Colonic mucosa (tissue), 4 donors: ENCODE measurements at regions not wholly inside any gene's neighbourhood (a gene's known extent, or its start where the extent isn't known, plus 50 kb on each side); places are given as distances from the start of the nearest gene placed in this dataset.

ENCODE experiments used
- DNase-seq: peaks from one replicate; pipeline ENCODE4 v3.0.0-alpha.2; 2020
- H3K27ac ChIP-seq: fragments of 200-600 bp; one replicate; pipeline ENCODE4 v1.8.0; 2021
- H3K27me3 ChIP-seq: fragments of 200-600 bp; one replicate; pipeline ENCODE4 v1.8.0; 2021
- H3K36me3 ChIP-seq: fragments of 200-600 bp; one replicate; pipeline ENCODE4 v1.8.0; 2021
- H3K4me1 ChIP-seq: fragments of 200-600 bp; one replicate; pipeline ENCODE4 v1.8.0; 2021; ENCODE audit warnings: mild to moderate bottlenecking
- H3K4me3 ChIP-seq: fragments of 200-600 bp; one replicate; pipeline ENCODE4 v1.8.0; 2021
- H3K9ac ChIP-seq, 2 donors: one replicate each; pipeline ENCODE4 v1.7.0; 2013; ENCODE audit warnings: control low read depth in 2 of 2, low read depth in 2 of 2, low read length in 2 of 2
- H3K9me3 ChIP-seq: fragments of 200-600 bp; one replicate; pipeline ENCODE4 v1.8.0; 2021
- CTCF ChIP-seq: fragments of 200-600 bp; IDR thresholded peaks from one replicate; pipeline ENCODE4 v1.8.0; 2022; ENCODE audit warnings: antibody characterized with exemption, mild to moderate bottlenecking
- intact Hi-C: fragments of 100-400 bp; cut with DNase I; formaldehyde crosslinking; loops from one replicate; pipeline ENCODE4 v1.14.1; 2022
- donor health status: healthy.
- donor health status: DM: no; HTN: no; CAD: no.
- donor health status: DM: no; HTN: no; CAD: no.

GRCh38 chr5:21672911-21673310, 1180.2 kb downstream of the CDH12 start:
- H3K27ac ChIP-seq = no peak overlapping the region
- intact Hi-C loops = no loop called here
- H3K27me3 ChIP-seq = no peaks in the 10 kb centered on the region
- H3K9me3 ChIP-seq = no peaks in the 10 kb centered on the region
- no peak for DNase-seq
- H3K9ac ChIP-seq = no peak overlapping the region
- no peaks in the 10 kb centered on the region for H3K36me3 ChIP-seq
- no peak for TF ChIP-seq CTCF
- no peak overlapping the region for H3K4me3 ChIP-seq
- no peaks in the 10 kb centered on the region for H3K4me1 ChIP-seq

GRCh38 chr5:21672360-21672759, 1180.8 kb downstream of the CDH12 start:
- no peak for TF ChIP-seq CTCF
- Histone ChIP-seq H3K9ac (no peak overlapping the region), H3K27ac (no peak overlapping the region), H3K9me3 (no peaks in the 10 kb centered on the region), H3K36me3 (no peaks in the 10 kb centered on the region), H3K4me3 (no peak overlapping the region), H3K27me3 (no peaks in the 10 kb centered on the region), H3K4me1 (no peaks in the 10 kb centered on the region)
- no peak for DNase-seq
- intact Hi-C loops = no loop called here

- TF ChIP-seq CTCF = no peak
- intact Hi-C loops = no loop called here
- no peaks in the 10 kb centered on the region for H3K9me3 ChIP-seq
Measured at GRCh38 chr5:21665524-21665923, 1187.6 kb downstream of the CDH12 start.

GRCh38 chr5:21663082-21663481, 1190.1 kb downstream of the CDH12 start:
- Histone ChIP-seq H3K9me3 (no peaks in the 10 kb centered on the region), H3K36me3 (no peaks in the 10 kb centered on the region), H3K4me1 (no peaks in the 10 kb centered on the region), H3K27me3 (no peaks in the 10 kb centered on the region), H3K27ac (no peak overlapping the region), H3K9ac (no peak overlapping the region), H3K4me3 (no peak overlapping the region)
- DNase-seq = no peak
- no peak for TF ChIP-seq CTCF
- intact Hi-C loops = no loop called here

More at GRCh38 chr5:21665524-21665923, 1187.6 kb downstream of the CDH12 start:
- Histone ChIP-seq H3K4me1 (no peaks in the 10 kb centered on the region), H3K9ac (no peak overlapping the region), H3K4me3 (no peak overlapping the region), H3K27me3 (no peaks in the 10 kb centered on the region), H3K27ac (no peak overlapping the region), H3K36me3 (no peaks in the 10 kb centered on the region)
- DNase-seq = no peak

DNA sequence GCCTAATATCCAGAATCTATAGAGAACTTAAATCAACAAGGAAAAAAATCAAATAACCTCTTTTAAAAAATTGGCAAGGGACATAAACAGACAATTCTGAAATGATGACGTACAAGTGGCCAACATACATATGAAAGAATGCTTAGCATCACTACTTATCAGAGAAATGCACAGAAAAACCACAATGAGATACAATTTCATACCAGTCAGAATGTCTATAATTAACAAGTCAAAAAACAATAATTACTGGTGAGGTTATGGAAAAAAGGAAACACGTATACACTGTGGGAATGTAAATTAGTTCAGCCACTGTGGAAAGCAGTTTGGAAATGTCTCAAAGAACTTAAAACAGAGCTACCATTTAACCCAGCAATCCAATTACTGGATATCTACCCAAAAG, 1192.0 kb downstream of the CDH12 start:
- Histone ChIP-seq H3K27me3 (no peaks in the 10 kb centered on the region), H3K36me3 (no peaks in the 10 kb centered on the region), H3K4me3 (no peak overlapping the region), H3K9ac (no peak overlapping the region), H3K9me3 (no peaks in the 10 kb centered on the region), H3K27ac (no peak overlapping the region), H3K4me1 (no peaks in the 10 kb centered on the region)
- intact Hi-C loops = no loop called here
- no peak for TF ChIP-seq CTCF
- no peak for DNase-seq

- Histone ChIP-seq H3K36me3 (no peaks in the 10 kb centered on the region), H3K9me3 (no peaks in the 10 kb centered on the region), H3K27me3 (no peaks in the 10 kb centered on the region), H3K4me1 (no peaks in the 10 kb centered on the region), H3K4me3 (no peak overlapping the region), H3K9ac (no peak overlapping the region), H3K27ac (no peak overlapping the region)
- TF ChIP-seq CTCF = no peak
- no peak for DNase-seq
- intact Hi-C loops = no loop called here
Measured at GRCh38 chr5:21654556-21654955, 1198.6 kb downstream of the CDH12 start.
